ENCODE measurements at regions not wholly inside any gene's neighbourhood (a gene's known extent, or its start where the extent isn't known, plus 50 kb on each side); places are given as distances from the start of the nearest gene placed in this dataset.

- Histone ChIP-seq H2AFZ (no peak overlapping the region), H3K9ac (no peak overlapping the region), H3K4me2 (ENCODE audit: low read length) (no peak overlapping the region), H3K27me3 (ENCODE audit: control insufficient read depth, insufficient read depth, low read length) (no peaks in the 10 kb centered on the region), H3K4me1 (no peaks in the 10 kb centered on the region), H3K4me3 (ENCODE audit: low read depth, low read length) (no peak overlapping the region), H3K79me2 (no peaks in the 10 kb centered on the region), H3K36me3 (ENCODE audit: control insufficient read depth, insufficient read depth, low read length) (no peaks in the 10 kb centered on the region), H3K27ac (no peak overlapping the region), H3K9me3 (ENCODE audit: control insufficient read depth, low read length) (no peaks in the 10 kb centered on the region)
- no peak for TF ChIP-seq CTCF (IDR thresholded peaks at IDR 0.05)
Measured at GRCh38 chr2:241994086-241994485, 124.6 kb downstream of the RTP5 start.

- no peaks in the 10 kb centered on the region for H3K27me3 ChIP-seq (ENCODE audit: control insufficient read depth, insufficient read depth, low read length)
- H3K4me2 ChIP-seq (ENCODE audit: low read length) = no peak overlapping the region
- H3K27ac ChIP-seq = no peak overlapping the region
- no peak for TF ChIP-seq CTCF (IDR thresholded peaks at IDR 0.05)
- H3K4me1 ChIP-seq = no peaks in the 10 kb centered on the region
- no peak overlapping the region for H3K4me3 ChIP-seq (ENCODE audit: low read depth, low read length)
- H3K79me2 ChIP-seq = no peaks in the 10 kb centered on the region
- no peak overlapping the region for H2AFZ ChIP-seq
- no peak overlapping the region for H3K9ac ChIP-seq
- H3K9me3 ChIP-seq (ENCODE audit: control insufficient read depth, low read length) = no peaks in the 10 kb centered on the region
- no peaks in the 10 kb centered on the region for H3K36me3 ChIP-seq (ENCODE audit: control insufficient read depth, insufficient read depth, low read length)
Measured at GRCh38 chr2:241994556-241995213, 125.2 kb downstream of the RTP5 start.

GRCh38 chr2:241996100-241996499, 126.6 kb downstream of the RTP5 start:
- Histone ChIP-seq H3K4me2 (ENCODE audit: low read length) (no peak overlapping the region), H3K9ac (no peak overlapping the region), H3K36me3 (ENCODE audit: control insufficient read depth, insufficient read depth, low read length) (no peaks in the 10 kb centered on the region), H3K4me1 (no peaks in the 10 kb centered on the region), H2AFZ (no peak overlapping the region), H3K27me3 (ENCODE audit: control insufficient read depth, insufficient read depth, low read length) (no peaks in the 10 kb centered on the region), H3K27ac (no peak overlapping the region), H3K4me3 (ENCODE audit: low read depth, low read length) (no peak overlapping the region), H3K79me2 (no peaks in the 10 kb centered on the region), H3K9me3 (ENCODE audit: control insufficient read depth, low read length) (no peaks in the 10 kb centered on the region)
- no peak for TF ChIP-seq CTCF (IDR thresholded peaks at IDR 0.05)

DNA sequence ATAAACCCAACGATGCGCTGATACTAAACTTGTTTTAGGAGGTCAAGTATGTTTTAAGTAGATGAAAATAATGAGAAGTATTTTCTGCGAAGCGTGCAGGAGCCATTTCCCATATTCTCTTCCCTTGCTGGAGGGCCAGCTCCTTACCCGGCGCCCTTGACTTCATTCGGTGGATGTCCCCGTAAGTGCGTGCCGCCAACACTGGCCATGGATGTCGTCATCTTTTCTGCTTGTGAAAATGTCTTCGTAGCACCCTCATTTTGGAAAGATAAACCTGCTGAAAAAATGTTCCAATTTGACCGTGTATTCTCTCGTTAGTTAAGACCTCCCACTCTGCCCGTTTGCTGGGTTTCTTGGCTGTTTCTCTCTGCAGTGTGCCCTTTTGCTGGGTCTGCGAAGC, 127.5 kb downstream of the RTP5 start:
- TF ChIP-seq CTCF (IDR thresholded peaks at IDR 0.05) = no peak
- no peak overlapping the region for H3K4me2 ChIP-seq (ENCODE audit: low read length)
- H3K79me2 ChIP-seq = no peaks in the 10 kb centered on the region
- H3K4me1 ChIP-seq = no peaks in the 10 kb centered on the region
- no peaks in the 10 kb centered on the region for H3K9me3 ChIP-seq (ENCODE audit: control insufficient read depth, low read length)
- H3K9ac ChIP-seq = no peak overlapping the region
- H3K27ac ChIP-seq = no peak overlapping the region
- no peak overlapping the region for H3K4me3 ChIP-seq (ENCODE audit: low read depth, low read length)
- H2AFZ ChIP-seq = no peak overlapping the region
- H3K36me3 ChIP-seq (ENCODE audit: control insufficient read depth, insufficient read depth, low read length) = no peaks in the 10 kb centered on the region
- H3K27me3 ChIP-seq (ENCODE audit: control insufficient read depth, insufficient read depth, low read length) = no peaks in the 10 kb centered on the region

GRCh38 chr2:241999184-241999583, 129.7 kb downstream of the RTP5 start:
- H3K9ac ChIP-seq = no peak overlapping the region
- no peak overlapping the region for H2AFZ ChIP-seq
- H3K4me3 ChIP-seq (ENCODE audit: low read depth, low read length) = no peak overlapping the region
- H3K4me1 ChIP-seq = no peaks in the 10 kb centered on the region
- H3K79me2 ChIP-seq = no peaks in the 10 kb centered on the region
- H3K27me3 ChIP-seq (ENCODE audit: control insufficient read depth, insufficient read depth, low read length) = no peaks in the 10 kb centered on the region
- TF ChIP-seq CTCF (IDR thresholded peaks at IDR 0.05) = no peak
- no peak overlapping the region for H3K4me2 ChIP-seq (ENCODE audit: low read length)
- H3K27ac ChIP-seq = no peak overlapping the region
- no peaks in the 10 kb centered on the region for H3K36me3 ChIP-seq (ENCODE audit: control insufficient read depth, insufficient read depth, low read length)
- H3K9me3 ChIP-seq (ENCODE audit: control insufficient read depth, low read length) = no peaks in the 10 kb centered on the region
